Fibroblast of lung (primary cell): ENCODE measurements at regions not wholly inside any gene's neighbourhood (a gene's known extent, or its start where the extent isn't known, plus 50 kb on each side); places are given as distances from the start of the nearest gene placed in this dataset.

Experiments
- DNase-seq, 2 donors: peaks; one replicate each; pipeline versions ENCODE4 v3.0.0 to v3.0.0-alpha.2; 2010; ENCODE audit warnings: low read depth in 2 of 2
- H2AFZ ChIP-seq: 2 replicates; pipeline ENCODE4 v1.5.1; 2012; ENCODE audit warnings: low read length, control low read depth, inconsistent platforms
- H3K27ac ChIP-seq: 2 replicates; pipeline ENCODE4 v1.5.1; 2011; ENCODE audit warnings: low read length, control low read depth; ENCODE audit not compliant: insufficient read depth
- H3K27me3 ChIP-seq: 2 replicates; pipeline ENCODE4 v1.5.1; 2011; ENCODE audit warnings: mild to moderate bottlenecking, low read length; ENCODE audit not compliant: control insufficient read depth, insufficient read depth
- H3K36me3 ChIP-seq: 2 replicates; pipeline ENCODE4 v1.5.1; 2011; ENCODE audit warnings: low read length; ENCODE audit not compliant: control insufficient read depth, insufficient read depth
- H3K4me1 ChIP-seq: 2 replicates; pipeline ENCODE4 v1.5.1; 2011; ENCODE audit warnings: low read length; ENCODE audit not compliant: control insufficient read depth, insufficient read depth; ENCODE audit errors: extremely low read depth
- H3K4me2 ChIP-seq: 2 replicates; pipeline ENCODE4 v1.5.1; 2011; ENCODE audit warnings: low read length, control low read depth; ENCODE audit not compliant: insufficient read depth; ENCODE audit errors: extremely low read depth
- H3K4me3 ChIP-seq, 4 experiments: fragments of 200-600 bp in 1 of 4; sonication (generic) in 1 of 4; replicated peaks in 1 of 4; 2 replicates each; pipeline ENCODE4 v1.5.1; 2011 to 2016; ENCODE audit warnings: low read length in 4 of 4, low read depth in 3 of 4, mild to moderate bottlenecking in 3 of 4, control low read depth in 2 of 4, inconsistent platforms in 1 of 4, mixed read lengths in 1 of 4; ENCODE audit not compliant: insufficient read depth in 1 of 4; ENCODE audit errors: control extremely low read depth in 1 of 4
- H3K79me2 ChIP-seq: 2 replicates; pipeline ENCODE4 v1.5.1; 2012; ENCODE audit warnings: mild to moderate bottlenecking, low read length, inconsistent platforms; ENCODE audit not compliant: control insufficient read depth, insufficient read depth
- H3K9ac ChIP-seq: 2 replicates; pipeline ENCODE4 v1.5.1; 2011; ENCODE audit warnings: mild to moderate bottlenecking, low read length, control low read depth; ENCODE audit not compliant: insufficient read depth
- H3K9me3 ChIP-seq: 2 replicates; pipeline ENCODE4 v1.5.1; 2012; ENCODE audit warnings: low read depth, low read length; ENCODE audit not compliant: control insufficient read depth, insufficient read depth
- H4K20me1 ChIP-seq: 2 replicates; pipeline ENCODE4 v1.5.1; 2011; ENCODE audit warnings: low read length; ENCODE audit not compliant: control insufficient read depth, insufficient read depth; ENCODE audit errors: extremely low read depth
- EZH2 ChIP-seq: IDR thresholded peaks from 2 replicates; pipeline ENCODE4 v1.5.1; 2012; ENCODE audit warnings: low read length, control low read depth, mild to moderate bottlenecking; ENCODE audit errors: missing control alignments
- TF ChIP-seq, protein P1 (sequence below), 2 donors: IDR thresholded peaks in 1 of 2; conservative IDR thresholded peaks in 1 of 2; 1 replicate in 1 of 2; 2 replicates in 1 of 2; pipeline ENCODE4 v1.5.1; 2011 to 2012; ENCODE audit warnings: low read length in 2 of 2, control low read depth in 1 of 2, inconsistent platforms in 1 of 2, low read depth in 1 of 2, mild to moderate bottlenecking in 1 of 2

DNA sequence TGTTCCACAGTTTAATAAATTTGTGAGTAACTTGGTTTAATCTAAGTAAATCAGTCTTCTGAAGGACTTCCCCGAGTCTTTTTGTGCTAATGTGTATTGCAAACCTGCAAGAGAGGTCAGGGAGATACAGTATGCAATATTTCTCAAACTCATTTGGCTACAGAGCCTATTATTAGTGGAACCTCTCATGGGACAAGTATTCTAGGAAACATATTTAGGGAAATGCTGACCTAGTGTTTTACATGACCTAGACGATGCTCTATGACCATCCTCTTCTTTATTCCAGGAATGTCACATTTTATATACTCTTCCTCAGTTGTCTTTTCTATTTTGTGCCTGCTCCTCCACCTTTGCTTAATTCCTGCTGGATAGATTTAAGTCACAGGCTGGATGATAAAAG, 327.8 kb upstream of the TBC1D5 start:
- no peaks in the 10 kb centered on the region for H3K36me3 ChIP-seq
- H3K27me3 ChIP-seq = no peaks in the 10 kb centered on the region
- no peak for DNase-seq
- H2AFZ ChIP-seq = no peak overlapping the region
- no peaks in the 10 kb centered on the region for H3K79me2 ChIP-seq
- no peak overlapping the region for H3K4me2 ChIP-seq
- H3K4me1 ChIP-seq = no peaks in the 10 kb centered on the region
- H3K9me3 ChIP-seq = no peaks in the 10 kb centered on the region
- H3K27ac ChIP-seq = no peak overlapping the region
- H4K20me1 ChIP-seq = no peaks in the 10 kb centered on the region
- no peak overlapping the region for H3K4me3 ChIP-seq
- H3K9ac ChIP-seq = no peak overlapping the region
- no peak for TF ChIP-seq EZH2
- TF ChIP-seq, protein P1, sequence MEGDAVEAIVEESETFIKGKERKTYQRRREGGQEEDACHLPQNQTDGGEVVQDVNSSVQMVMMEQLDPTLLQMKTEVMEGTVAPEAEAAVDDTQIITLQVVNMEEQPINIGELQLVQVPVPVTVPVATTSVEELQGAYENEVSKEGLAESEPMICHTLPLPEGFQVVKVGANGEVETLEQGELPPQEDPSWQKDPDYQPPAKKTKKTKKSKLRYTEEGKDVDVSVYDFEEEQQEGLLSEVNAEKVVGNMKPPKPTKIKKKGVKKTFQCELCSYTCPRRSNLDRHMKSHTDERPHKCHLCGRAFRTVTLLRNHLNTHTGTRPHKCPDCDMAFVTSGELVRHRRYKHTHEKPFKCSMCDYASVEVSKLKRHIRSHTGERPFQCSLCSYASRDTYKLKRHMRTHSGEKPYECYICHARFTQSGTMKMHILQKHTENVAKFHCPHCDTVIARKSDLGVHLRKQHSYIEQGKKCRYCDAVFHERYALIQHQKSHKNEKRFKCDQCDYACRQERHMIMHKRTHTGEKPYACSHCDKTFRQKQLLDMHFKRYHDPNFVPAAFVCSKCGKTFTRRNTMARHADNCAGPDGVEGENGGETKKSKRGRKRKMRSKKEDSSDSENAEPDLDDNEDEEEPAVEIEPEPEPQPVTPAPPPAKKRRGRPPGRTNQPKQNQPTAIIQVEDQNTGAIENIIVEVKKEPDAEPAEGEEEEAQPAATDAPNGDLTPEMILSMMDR (conservative IDR thresholded peaks at IDR 0.05 in 1 of 2, IDR thresholded peaks at IDR 0.05 in 1 of 2; ENCODE audit: low read depth in 1 of 2, low read length in 2 of 2) = no peak

DNA sequence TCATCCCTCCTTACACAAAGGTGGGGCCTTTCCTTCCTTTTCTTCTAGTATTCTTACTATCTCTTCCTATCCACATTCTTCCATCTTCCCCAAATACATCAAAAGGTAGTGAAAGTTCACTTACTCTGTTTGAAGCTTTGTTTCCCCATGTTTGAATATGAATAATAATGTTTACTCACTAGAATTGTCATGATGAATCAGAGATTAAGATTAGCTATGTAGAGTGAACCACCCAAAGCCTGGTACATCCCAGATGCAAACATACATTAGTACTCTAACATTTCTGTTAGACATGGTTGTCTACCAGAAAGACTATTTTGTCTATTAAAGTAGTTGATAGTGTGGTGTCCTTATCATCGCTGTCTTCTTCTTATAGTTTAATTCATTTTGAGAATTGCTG, 327.1 kb upstream of the TBC1D5 start:
- no peak overlapping the region for H3K4me3 ChIP-seq
- no peak overlapping the region for H2AFZ ChIP-seq
- H3K9me3 ChIP-seq = no peaks in the 10 kb centered on the region
- H3K4me1 ChIP-seq = no peaks in the 10 kb centered on the region
- no peak overlapping the region for H3K27ac ChIP-seq
- no peaks in the 10 kb centered on the region for H4K20me1 ChIP-seq
- H3K79me2 ChIP-seq = no peaks in the 10 kb centered on the region
- H3K4me2 ChIP-seq = no peak overlapping the region
- H3K36me3 ChIP-seq = no peaks in the 10 kb centered on the region
- no peak for TF ChIP-seq EZH2
- TF ChIP-seq, protein P1 (conservative IDR thresholded peaks at IDR 0.05 in 1 of 2, IDR thresholded peaks at IDR 0.05 in 1 of 2; ENCODE audit: low read depth in 1 of 2, low read length in 2 of 2) = no peak
- no peak for DNase-seq
- no peak overlapping the region for H3K9ac ChIP-seq
- H3K27me3 ChIP-seq = no peaks in the 10 kb centered on the region

DNA sequence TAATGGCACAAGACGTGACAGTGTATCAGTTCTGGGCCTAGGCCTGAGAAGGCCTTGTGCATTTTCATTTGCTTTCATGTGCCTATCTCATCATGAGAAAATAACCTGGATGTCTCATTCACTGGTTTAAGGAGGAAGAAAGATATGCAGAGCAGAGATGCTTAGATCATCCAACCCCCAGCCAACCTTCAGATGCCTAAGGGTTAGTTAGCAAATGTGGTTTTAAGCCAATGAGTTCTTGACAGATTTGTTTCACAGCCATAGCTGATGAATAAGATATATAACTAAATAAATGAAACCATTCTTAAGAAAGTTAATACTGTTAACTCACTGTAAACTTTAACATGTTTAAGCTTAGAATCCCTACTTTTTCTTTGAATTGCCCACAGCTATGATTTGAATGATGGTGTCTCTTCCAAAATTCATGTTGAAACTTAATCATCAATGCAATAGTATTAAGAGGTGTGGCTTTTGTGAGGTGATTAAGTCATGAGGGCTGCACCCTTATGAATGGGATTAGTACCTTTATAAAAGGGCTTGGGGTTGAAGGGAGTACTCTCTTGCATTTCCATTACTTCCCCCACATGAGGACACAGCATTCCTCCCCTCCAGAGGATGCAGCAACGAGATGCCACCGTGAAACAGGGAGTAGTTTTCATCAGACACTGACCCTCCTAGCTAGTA, 324.6 kb upstream of the TBC1D5 start:
- no peak overlapping the region for H3K4me2 ChIP-seq
- no peaks in the 10 kb centered on the region for H3K27me3 ChIP-seq
- no peaks in the 10 kb centered on the region for H3K36me3 ChIP-seq
- no peak overlapping the region for H2AFZ ChIP-seq
- no peak overlapping the region for H3K4me3 ChIP-seq
- TF ChIP-seq, protein P1 (conservative IDR thresholded peaks at IDR 0.05 in 1 of 2, IDR thresholded peaks at IDR 0.05 in 1 of 2; ENCODE audit: low read depth in 1 of 2, low read length in 2 of 2) = no peak
- TF ChIP-seq EZH2 = no peak
- H3K9me3 ChIP-seq = no peaks in the 10 kb centered on the region
- no peak overlapping the region for H3K9ac ChIP-seq
- no peak for DNase-seq
- H3K79me2 ChIP-seq = no peaks in the 10 kb centered on the region
- no peaks in the 10 kb centered on the region for H4K20me1 ChIP-seq
- no peak overlapping the region for H3K27ac ChIP-seq
- H3K4me1 ChIP-seq = no peaks in the 10 kb centered on the region
